ENCODE measurements at regions not wholly inside any gene's neighbourhood (a gene's known extent, or its start where the extent isn't known, plus 50 kb on each side); places are given as distances from the start of the nearest gene placed in this dataset.

GRCh38 chr6:157756708-157757429, 66.2 kb upstream of the SNX9 start:
- no peak for TF ChIP-seq TCF4 (CRISPR knock-in tag; IDR thresholded peaks at IDR 0.05; ENCODE audit: borderline replicate concordance)
- TF ChIP-seq, protein P1, sequence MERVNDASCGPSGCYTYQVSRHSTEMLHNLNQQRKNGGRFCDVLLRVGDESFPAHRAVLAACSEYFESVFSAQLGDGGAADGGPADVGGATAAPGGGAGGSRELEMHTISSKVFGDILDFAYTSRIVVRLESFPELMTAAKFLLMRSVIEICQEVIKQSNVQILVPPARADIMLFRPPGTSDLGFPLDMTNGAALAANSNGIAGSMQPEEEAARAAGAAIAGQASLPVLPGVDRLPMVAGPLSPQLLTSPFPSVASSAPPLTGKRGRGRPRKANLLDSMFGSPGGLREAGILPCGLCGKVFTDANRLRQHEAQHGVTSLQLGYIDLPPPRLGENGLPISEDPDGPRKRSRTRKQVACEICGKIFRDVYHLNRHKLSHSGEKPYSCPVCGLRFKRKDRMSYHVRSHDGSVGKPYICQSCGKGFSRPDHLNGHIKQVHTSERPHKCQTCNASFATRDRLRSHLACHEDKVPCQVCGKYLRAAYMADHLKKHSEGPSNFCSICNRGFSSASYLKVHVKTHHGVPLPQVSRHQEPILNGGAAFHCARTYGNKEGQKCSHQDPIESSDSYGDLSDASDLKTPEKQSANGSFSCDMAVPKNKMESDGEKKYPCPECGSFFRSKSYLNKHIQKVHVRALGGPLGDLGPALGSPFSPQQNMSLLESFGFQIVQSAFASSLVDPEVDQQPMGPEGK (CRISPR knock-in tag; IDR thresholded peaks at IDR 0.05; ENCODE audit: borderline replicate concordance) = no peak
- TF ChIP-seq ZNF8 (CRISPR knock-in tag; IDR thresholded peaks at IDR 0.05) = no peak
- TF ChIP-seq RARB (CRISPR knock-in tag; IDR thresholded peaks at IDR 0.05) = no peak
- no peak for TF ChIP-seq ZNF565 (CRISPR knock-in tag; conservative IDR thresholded peaks at IDR 0.05; ENCODE audit: low read depth)
- no peak for TF ChIP-seq CSRNP3 (CRISPR knock-in tag; IDR thresholded peaks at IDR 0.05)
- TF ChIP-seq, protein P2, sequence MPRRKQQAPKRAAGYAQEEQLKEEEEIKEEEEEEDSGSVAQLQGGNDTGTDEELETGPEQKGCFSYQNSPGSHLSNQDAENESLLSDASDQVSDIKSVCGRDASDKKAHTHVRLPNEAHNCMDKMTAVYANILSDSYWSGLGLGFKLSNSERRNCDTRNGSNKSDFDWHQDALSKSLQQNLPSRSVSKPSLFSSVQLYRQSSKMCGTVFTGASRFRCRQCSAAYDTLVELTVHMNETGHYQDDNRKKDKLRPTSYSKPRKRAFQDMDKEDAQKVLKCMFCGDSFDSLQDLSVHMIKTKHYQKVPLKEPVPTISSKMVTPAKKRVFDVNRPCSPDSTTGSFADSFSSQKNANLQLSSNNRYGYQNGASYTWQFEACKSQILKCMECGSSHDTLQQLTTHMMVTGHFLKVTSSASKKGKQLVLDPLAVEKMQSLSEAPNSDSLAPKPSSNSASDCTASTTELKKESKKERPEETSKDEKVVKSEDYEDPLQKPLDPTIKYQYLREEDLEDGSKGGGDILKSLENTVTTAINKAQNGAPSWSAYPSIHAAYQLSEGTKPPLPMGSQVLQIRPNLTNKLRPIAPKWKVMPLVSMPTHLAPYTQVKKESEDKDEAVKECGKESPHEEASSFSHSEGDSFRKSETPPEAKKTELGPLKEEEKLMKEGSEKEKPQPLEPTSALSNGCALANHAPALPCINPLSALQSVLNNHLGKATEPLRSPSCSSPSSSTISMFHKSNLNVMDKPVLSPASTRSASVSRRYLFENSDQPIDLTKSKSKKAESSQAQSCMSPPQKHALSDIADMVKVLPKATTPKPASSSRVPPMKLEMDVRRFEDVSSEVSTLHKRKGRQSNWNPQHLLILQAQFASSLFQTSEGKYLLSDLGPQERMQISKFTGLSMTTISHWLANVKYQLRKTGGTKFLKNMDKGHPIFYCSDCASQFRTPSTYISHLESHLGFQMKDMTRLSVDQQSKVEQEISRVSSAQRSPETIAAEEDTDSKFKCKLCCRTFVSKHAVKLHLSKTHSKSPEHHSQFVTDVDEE (CRISPR knock-in tag; IDR thresholded peaks at IDR 0.05) = no peak
- TF ChIP-seq CSDC2 (CRISPR knock-in tag; IDR thresholded peaks at IDR 0.05) = no peak
- no peak for TF ChIP-seq ZFP30 (CRISPR knock-in tag; IDR thresholded peaks at IDR 0.05)
- TF ChIP-seq ESRRG (CRISPR knock-in tag; IDR thresholded peaks at IDR 0.05) = no peak
- no peak for TF ChIP-seq ZNF70 (CRISPR knock-in tag; IDR thresholded peaks at IDR 0.05)
- ATAC-seq = peak; percentile 88

GRCh38 chr6:157757430-157758403, 65.3 kb upstream of the SNX9 start:
- no peak for TF ChIP-seq SNAI2 (CRISPR knock-in tag; IDR thresholded peaks at IDR 0.05)
- TF ChIP-seq ZFP3 (CRISPR knock-in tag; IDR thresholded peaks at IDR 0.05) = no peak
- TF ChIP-seq, protein P2 (CRISPR knock-in tag; IDR thresholded peaks at IDR 0.05) = no peak
- no peak for TF ChIP-seq OSR1 (CRISPR knock-in tag; IDR thresholded peaks at IDR 0.05)
- TF ChIP-seq BACH2 (CRISPR knock-in tag; IDR thresholded peaks at IDR 0.05; ENCODE audit: borderline replicate concordance) = no peak
- no peak for TF ChIP-seq ZC3H10 (CRISPR knock-in tag; IDR thresholded peaks at IDR 0.05)
- TF ChIP-seq CSRNP3 (CRISPR knock-in tag; IDR thresholded peaks at IDR 0.05) = no peak
- no peak for TF ChIP-seq TOX (CRISPR knock-in tag; IDR thresholded peaks at IDR 0.05; ENCODE audit: borderline replicate concordance)
- TF ChIP-seq ZNF70 (CRISPR knock-in tag; IDR thresholded peaks at IDR 0.05) = no peak
- TF ChIP-seq ARNTL (CRISPR knock-in tag; IDR thresholded peaks at IDR 0.05; ENCODE audit: borderline replicate concordance, low read depth) = no peak
- TF ChIP-seq ZFP30 (CRISPR knock-in tag; IDR thresholded peaks at IDR 0.05) = no peak
- TF ChIP-seq TCF4 (CRISPR knock-in tag; IDR thresholded peaks at IDR 0.05; ENCODE audit: borderline replicate concordance) = no peak
- no peak for TF ChIP-seq PPARA (CRISPR knock-in tag; IDR thresholded peaks at IDR 0.05; ENCODE audit: borderline replicate concordance)
- no peak for TF ChIP-seq ZNF8 (CRISPR knock-in tag; IDR thresholded peaks at IDR 0.05)
- TF ChIP-seq POU6F1 (CRISPR knock-in tag; IDR thresholded peaks at IDR 0.05; ENCODE audit: borderline replicate concordance, low read depth) = no peak
- no peak for TF ChIP-seq ISL1 (CRISPR knock-in tag; IDR thresholded peaks at IDR 0.05)
- TF ChIP-seq CREB5 (CRISPR knock-in tag; IDR thresholded peaks at IDR 0.05; ENCODE audit: low read depth) = no peak
- no peak for TF ChIP-seq GLIS3 (CRISPR knock-in tag; IDR thresholded peaks at IDR 0.05)
- ATAC-seq = no peak

Measured in SK-N-SH treated with all-trans-retinoic acid at 6 μM for 48 hours (cell line).